GM23248 (cell line): ENCODE measurements at regions not wholly inside any gene's neighbourhood (a gene's known extent, or its start where the extent isn't known, plus 50 kb on each side); places are given as distances from the start of the nearest gene placed in this dataset.

Experiments
- DNase-seq: peaks from one replicate; pipeline ENCODE4 v3.0.0-alpha.2; 2015
- H2AFZ ChIP-seq: fragments of 200-600 bp; sonication (generic); 2 replicates; pipeline ENCODE4 v1.6.1; 2016; ENCODE audit warnings: antibody characterized with exemption
- H3F3A ChIP-seq: fragments of 200-600 bp; sonication (generic); 2 replicates; pipeline ENCODE4 v1.6.1; 2016; ENCODE audit warnings: mild to moderate bottlenecking, antibody characterized with exemption, mixed run types; ENCODE audit not compliant: insufficient read depth
- H3K27ac ChIP-seq: fragments of 200-600 bp; sonication (generic); 2 replicates; pipeline ENCODE4 v1.5.1; 2016; ENCODE audit warnings: mild to moderate bottlenecking
- H3K27me3 ChIP-seq: fragments of 200-600 bp; sonication (generic); replicated peaks from 2 replicates; pipeline ENCODE4 v1.6.1; 2016; ENCODE audit warnings: mild to moderate bottlenecking; ENCODE audit not compliant: insufficient read depth
- H3K36me3 ChIP-seq: fragments of 200-600 bp; sonication (generic); 2 replicates; pipeline ENCODE4 v1.6.1; 2016; ENCODE audit warnings: low read depth, mild to moderate bottlenecking
- H3K4me1 ChIP-seq: fragments of 200-600 bp; sonication (generic); 2 replicates; pipeline ENCODE4 v1.6.1; 2016; ENCODE audit warnings: mild to moderate bottlenecking; ENCODE audit not compliant: insufficient read depth
- H3K4me2 ChIP-seq: fragments of 200-600 bp; sonication (generic); one replicate; pipeline ENCODE4 v1.6.1; 2016; ENCODE audit warnings: mild to moderate bottlenecking; ENCODE audit not compliant: unreplicated experiment
- H3K4me3 ChIP-seq: fragments of 200-600 bp; sonication (generic); 2 replicates; pipeline ENCODE4 v1.5.1; 2016; ENCODE audit warnings: mild to moderate bottlenecking
- H3K79me2 ChIP-seq: fragments of 200-600 bp; sonication (generic); 2 replicates; pipeline ENCODE4 v1.6.1; 2016; ENCODE audit warnings: mild to moderate bottlenecking; ENCODE audit not compliant: insufficient read depth
- H3K9ac ChIP-seq: fragments of 200-600 bp; sonication (generic); 2 replicates; pipeline ENCODE4 v1.6.1; 2016; ENCODE audit warnings: mild to moderate bottlenecking
- H3K9me2 ChIP-seq: fragments of 200-600 bp; sonication (generic); 2 replicates; pipeline ENCODE4 v1.6.1; 2016; ENCODE audit warnings: mixed run types, mild to moderate bottlenecking, moderate library complexity; ENCODE audit not compliant: insufficient read depth
- H3K9me3 ChIP-seq: fragments of 200-600 bp; sonication (generic); one replicate; pipeline ENCODE4 v1.6.1; 2017; ENCODE audit warnings: low read depth
- H4K20me1 ChIP-seq: fragments of 200-600 bp; sonication (generic); 2 replicates; pipeline ENCODE4 v1.6.0; 2016; ENCODE audit not compliant: insufficient read depth
- EZH2 ChIP-seq: fragments of 200-600 bp; sonication (generic); IDR thresholded peaks from 2 replicates; pipeline ENCODE4 v1.6.1; 2018; ENCODE audit warnings: antibody characterized with exemption, mild to moderate bottlenecking; ENCODE audit not compliant: insufficient read depth, poor library complexity, severe bottlenecking
- EZH2phosphoT487 ChIP-seq: fragments of 200-600 bp; sonication (generic); IDR thresholded peaks from 2 replicates; pipeline ENCODE4 v1.6.1; 2018; ENCODE audit warnings: antibody characterized with exemption, moderate library complexity, mild to moderate bottlenecking, low read depth; ENCODE audit not compliant: insufficient read depth
- WGBS, 2 experiments: methylation state at CpG; one replicate each; pipeline ENCODE4 v1.1.6; 2015 to 2017; ENCODE audit warnings: low lambda C conversion rate in 2 of 2, low coverage in 1 of 2; ENCODE audit errors: missing lambda C conversion rate in 2 of 2; 5-methylcytosine and 5-hydroxymethylcytosine counted together
- in situ Hi-C: fragments of 300-500 bp; cut with MboI; formaldehyde crosslinking; loops from 2 replicates; pipeline ENCODE4 v1.15.0; 2020

DNA sequence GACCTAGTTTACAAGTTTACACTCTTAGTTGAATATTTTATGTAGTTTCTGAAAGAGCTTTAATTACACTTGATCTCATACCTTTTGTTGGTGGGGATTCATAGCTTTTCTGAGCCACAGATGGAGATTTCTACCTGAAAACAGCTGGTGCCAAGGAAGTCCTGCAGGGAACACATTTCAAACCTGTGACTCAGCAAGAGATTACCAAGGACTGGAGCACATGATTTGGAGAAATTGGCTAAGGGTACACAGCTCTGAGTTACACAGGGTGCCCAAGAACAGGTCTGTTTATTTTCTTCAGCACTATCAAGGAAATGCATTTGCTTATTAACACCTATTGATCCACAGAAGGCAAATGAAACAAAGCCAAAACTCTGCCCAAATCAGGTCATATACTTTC, 691.5 kb downstream of the KCTD8 start:
- no peaks in the 10 kb centered on the region for H3K9me3 ChIP-seq
- H3K4me3 ChIP-seq, result no peak overlapping the region
- peak; percentile 1 for DNase-seq
- in situ Hi-C loops, result no loop called here
- no peaks in the 10 kb centered on the region for H3F3A ChIP-seq
- H3K79me2 ChIP-seq, result no peaks in the 10 kb centered on the region
- H3K27ac ChIP-seq, result no peak overlapping the region
- H3K9ac ChIP-seq, result no peak overlapping the region
- no peaks in the 10 kb centered on the region for H3K4me1 ChIP-seq
- H4K20me1 ChIP-seq, result no peaks in the 10 kb centered on the region
- H3K27me3 ChIP-seq, result no peaks in the 10 kb centered on the region
- no peak overlapping the region for H3K4me2 ChIP-seq
- H3K36me3 ChIP-seq, result no peaks in the 10 kb centered on the region
- TF ChIP-seq EZH2phosphoT487 (no peak), EZH2 (no peak)
- no peak overlapping the region for H2AFZ ChIP-seq
- H3K9me2 ChIP-seq, result no peaks in the 10 kb centered on the region

DNA sequence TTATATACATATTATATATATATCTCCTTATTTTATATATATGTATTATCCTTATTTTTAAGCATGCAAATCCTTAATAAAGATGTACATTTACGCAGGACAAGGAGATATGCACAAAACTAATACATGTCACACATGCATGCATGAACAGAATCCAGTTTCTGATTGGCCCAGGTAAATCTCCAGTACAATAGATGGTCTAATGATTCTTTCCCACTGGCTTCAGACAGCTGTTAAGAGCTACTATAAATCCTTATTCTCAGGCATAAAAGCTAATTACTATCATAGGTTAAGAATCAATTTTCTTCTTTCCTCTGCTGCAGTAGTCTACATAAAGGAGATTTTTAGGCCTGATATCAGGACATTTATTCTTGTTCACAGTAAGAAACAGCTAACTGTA, 689.8 kb downstream of the KCTD8 start:
- no peaks in the 10 kb centered on the region for H3F3A ChIP-seq
- H3K79me2 ChIP-seq, result no peaks in the 10 kb centered on the region
- no peaks in the 10 kb centered on the region for H3K4me1 ChIP-seq
- H3K4me3 ChIP-seq, result no peak overlapping the region
- no peaks in the 10 kb centered on the region for H3K27me3 ChIP-seq
- no peaks in the 10 kb centered on the region for H3K9me2 ChIP-seq
- H2AFZ ChIP-seq, result no peak overlapping the region
- in situ Hi-C loops, result no loop called here
- no peaks in the 10 kb centered on the region for H3K36me3 ChIP-seq
- WGBS, 2 experiments, result 49 to 63% methylated on average over 1 of the region's 1 CpG
- no peak overlapping the region for H3K9ac ChIP-seq
- H3K4me2 ChIP-seq, result no peak overlapping the region
- TF ChIP-seq EZH2phosphoT487 (no peak), EZH2 (no peak)
- H3K27ac ChIP-seq, result no peak overlapping the region
- H3K9me3 ChIP-seq, result no peaks in the 10 kb centered on the region
- H4K20me1 ChIP-seq, result no peaks in the 10 kb centered on the region
- no peak for DNase-seq

DNA sequence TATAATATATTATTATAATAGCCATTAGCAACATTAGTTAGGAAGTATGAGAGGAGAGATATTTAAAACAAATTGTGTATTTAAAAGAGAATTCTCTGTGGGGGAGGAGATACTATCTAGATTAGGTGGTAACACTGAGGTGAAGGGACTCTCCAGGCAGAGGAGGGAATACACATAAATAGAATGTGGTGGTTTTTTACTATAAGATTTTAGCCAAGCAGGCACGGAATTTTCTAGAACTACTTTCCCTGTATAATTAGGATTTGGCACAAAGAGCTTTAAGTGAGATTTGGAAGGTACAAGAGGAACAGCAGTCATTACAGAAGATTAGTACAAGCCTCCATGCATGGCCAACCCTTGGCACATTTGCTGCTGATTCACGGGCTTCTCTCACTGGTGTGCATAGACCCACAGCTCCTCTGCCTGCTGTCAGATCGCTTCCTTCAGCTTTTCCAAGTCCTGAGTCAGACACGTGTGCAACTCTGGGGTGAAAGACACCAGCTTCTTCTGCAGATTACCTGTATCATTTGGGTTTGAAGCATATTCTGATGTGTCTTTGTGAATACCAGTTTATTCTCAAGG, 685.5 kb downstream of the KCTD8 start:
- no peaks in the 10 kb centered on the region for H3K4me1 ChIP-seq
- no peaks in the 10 kb centered on the region for H3K27me3 ChIP-seq
- no peaks in the 10 kb centered on the region for H3K79me2 ChIP-seq
- H3K9me2 ChIP-seq, result no peaks in the 10 kb centered on the region
- TF ChIP-seq EZH2phosphoT487 (no peak), EZH2 (no peak)
- H3K4me2 ChIP-seq, result no peak overlapping the region
- H3F3A ChIP-seq, result no peaks in the 10 kb centered on the region
- DNase-seq, result peak; percentile 5
- H3K9ac ChIP-seq, result no peak overlapping the region
- WGBS, 2 experiments, result 1 to 4% methylated on average over 4 of the region's 4 CpGs
- no peaks in the 10 kb centered on the region for H3K36me3 ChIP-seq
- no peak overlapping the region for H3K27ac ChIP-seq
- no peak overlapping the region for H3K4me3 ChIP-seq
- H3K9me3 ChIP-seq, result no peaks in the 10 kb centered on the region
- no peak overlapping the region for H2AFZ ChIP-seq
- in situ Hi-C loops, result no loop called here
- H4K20me1 ChIP-seq, result no peaks in the 10 kb centered on the region

DNA sequence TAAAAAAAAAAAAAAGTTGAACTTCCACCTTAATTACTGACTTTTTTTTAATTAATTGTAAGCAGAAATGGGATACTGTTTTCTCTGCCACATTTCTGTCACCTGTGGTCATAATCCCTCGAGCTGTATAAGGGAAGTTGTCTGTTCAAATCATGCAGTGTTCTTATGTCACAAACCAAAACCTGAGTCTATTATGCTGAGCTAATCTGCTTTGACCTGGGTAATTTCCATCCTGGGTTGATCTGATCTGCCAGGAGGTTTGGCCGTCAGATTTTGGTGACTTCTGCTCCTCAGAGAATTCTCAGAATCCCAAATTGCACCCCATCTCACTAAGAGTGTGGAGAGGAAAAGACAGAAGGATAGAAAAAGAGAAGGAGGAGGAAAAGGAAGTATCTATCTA, 683.1 kb downstream of the KCTD8 start:
- H3K4me1 ChIP-seq, result no peaks in the 10 kb centered on the region
- no peaks in the 10 kb centered on the region for H3F3A ChIP-seq
- 19 to 21% methylated on average over 2 of the region's 2 CpGs for WGBS, 2 experiments
- H3K9me2 ChIP-seq, result no peaks in the 10 kb centered on the region
- no peak overlapping the region for H2AFZ ChIP-seq
- TF ChIP-seq EZH2, result no peak
- no peak for TF ChIP-seq EZH2phosphoT487
- no peak for DNase-seq
- no peak overlapping the region for H3K9ac ChIP-seq
- no peak overlapping the region for H3K27ac ChIP-seq
- H3K79me2 ChIP-seq, result no peaks in the 10 kb centered on the region
- H3K27me3 ChIP-seq, result no peaks in the 10 kb centered on the region
- H3K4me3 ChIP-seq, result no peak overlapping the region
- H3K4me2 ChIP-seq, result no peak overlapping the region
- in situ Hi-C loops, result no loop called here
- H4K20me1 ChIP-seq, result no peaks in the 10 kb centered on the region
- H3K9me3 ChIP-seq, result no peaks in the 10 kb centered on the region
- H3K36me3 ChIP-seq, result no peaks in the 10 kb centered on the region

DNA sequence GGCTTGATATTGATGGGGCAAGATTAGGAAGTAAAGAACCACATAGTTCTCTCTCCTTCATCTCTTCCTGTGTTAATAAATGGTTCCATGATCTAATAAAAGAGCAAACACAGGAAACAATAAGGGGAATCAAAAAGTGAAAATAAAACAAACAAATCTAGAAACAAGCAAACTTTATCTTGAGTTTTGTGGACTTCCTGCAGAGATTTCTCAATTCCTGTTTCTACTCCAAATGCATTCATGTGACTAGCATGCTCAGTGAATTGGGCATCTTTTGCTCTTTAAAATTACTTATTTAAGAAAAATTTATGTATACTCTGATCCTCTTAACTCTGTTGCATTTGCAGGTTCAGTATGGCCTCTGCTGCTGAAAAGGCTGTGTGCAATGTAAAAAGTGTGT, 682.0 kb downstream of the KCTD8 start:
- H3F3A ChIP-seq, result no peaks in the 10 kb centered on the region
- H3K36me3 ChIP-seq, result no peaks in the 10 kb centered on the region
- no peak overlapping the region for H3K9ac ChIP-seq
- no peak overlapping the region for H3K27ac ChIP-seq
- H3K4me3 ChIP-seq, result no peak overlapping the region
- no peak for TF ChIP-seq EZH2
- TF ChIP-seq EZH2phosphoT487, result no peak
- in situ Hi-C loops, result no loop called here
- H4K20me1 ChIP-seq, result no peaks in the 10 kb centered on the region
- no peaks in the 10 kb centered on the region for H3K27me3 ChIP-seq
- H3K9me2 ChIP-seq, result no peaks in the 10 kb centered on the region
- H3K4me2 ChIP-seq, result no peak overlapping the region
- no peaks in the 10 kb centered on the region for H3K4me1 ChIP-seq
- DNase-seq, result no peak
- H2AFZ ChIP-seq, result no peak overlapping the region
- H3K9me3 ChIP-seq, result no peaks in the 10 kb centered on the region
- H3K79me2 ChIP-seq, result no peaks in the 10 kb centered on the region
